Spleen (tissue), 11 donors: ENCODE measurements at regions not wholly inside any gene's neighbourhood (a gene's known extent, or its start where the extent isn't known, plus 50 kb on each side); places are given as distances from the start of the nearest gene placed in this dataset.

ENCODE experiments used
- DNase-seq: peaks from one replicate; pipeline ENCODE4 v3.0.0-alpha.2; 2020
- H3K27ac ChIP-seq, 8 donors: fragments of 200-600 bp; sonication (generic) in 7 of 8; 1 replicate in 4 of 8; 2 replicates in 4 of 8; pipeline versions ENCODE4 v1.5.0 to v1.8.0; 2016 to 2021; ENCODE audit warnings: inconsistent platforms in 4 of 8, mild to moderate bottlenecking in 4 of 8, moderate library complexity in 1 of 8
- H3K27me3 ChIP-seq, 7 donors: fragments of 200-600 bp; sonication (generic) in 6 of 7; replicated peaks in 1 of 7; 1 replicate in 4 of 7; 2 replicates in 3 of 7; pipeline versions ENCODE4 v1.5.0 to v1.8.0; 2016 to 2021; ENCODE audit warnings: inconsistent platforms in 3 of 7, mild to moderate bottlenecking in 1 of 7
- H3K36me3 ChIP-seq, 6 donors: fragments of 200-600 bp; sonication (generic) in 5 of 6; 1 replicate in 4 of 6; 2 replicates in 2 of 6; pipeline versions ENCODE4 v1.5.0 to v1.8.0; 2016 to 2021; ENCODE audit warnings: inconsistent platforms in 2 of 6
- H3K4me1 ChIP-seq, 6 donors: fragments of 200-600 bp; sonication (generic) in 5 of 6; 1 replicate in 3 of 6; 2 replicates in 3 of 6; pipeline versions ENCODE4 v1.5.0 to v1.8.0; 2016 to 2021; ENCODE audit warnings: inconsistent platforms in 3 of 6
- H3K4me3 ChIP-seq, 8 donors: fragments of 200-600 bp; sonication (generic) in 7 of 8; 1 replicate in 4 of 8; 2 replicates in 4 of 8; pipeline versions ENCODE4 v1.5.0 to v1.8.0; 2016 to 2021; ENCODE audit warnings: inconsistent platforms in 4 of 8, mild to moderate bottlenecking in 4 of 8, moderate library complexity in 2 of 8
- H3K9me3 ChIP-seq, 8 donors: fragments of 200-600 bp; sonication (generic) in 7 of 8; 1 replicate in 4 of 8; 2 replicates in 4 of 8; pipeline versions ENCODE4 v1.5.0 to v1.8.0; 2016 to 2021; ENCODE audit warnings: inconsistent platforms in 4 of 8
- POLR2A ChIP-seq, 3 donors: fragments of 450-650 bp; IDR thresholded peaks; one replicate each; pipeline ENCODE4 v1.5.1; 2017; ENCODE audit warnings: antibody characterized with exemption in 3 of 3, mild to moderate bottlenecking in 1 of 3
- POLR2AphosphoS5 ChIP-seq, 3 donors: sonication (generic); formaldehyde crosslinking; IDR thresholded peaks; one replicate each; pipeline ENCODE4 v1.5.1; 2017; ENCODE audit warnings: antibody characterized with exemption in 3 of 3
- WGBS, 5 donors: extraction: QIAGEN DNeasy Blood & Tissue Kit in 3 of 5; methylation state at CpG; one replicate each; pipeline versions ENCODE4 v1.1.5 to v1.1.7; 2013 to 2018; 5-methylcytosine and 5-hydroxymethylcytosine counted together
- intact Hi-C: fragments of 100-400 bp; cut with DNase I; formaldehyde crosslinking; loops from one replicate; pipeline ENCODE4 v1.15.0; 2023; ENCODE audit warnings: low total_unique reads
- TF ChIP-seq, protein P1 (sequence below), 11 experiments: fragments of 200-600 bp in 7 of 11; fragments of 450-650 bp in 4 of 11; sonication (generic) in 4 of 11; IDR thresholded peaks in 8 of 11; conservative IDR thresholded peaks in 3 of 11; 1 replicate in 7 of 11; 2 replicates in 4 of 11; pipeline versions ENCODE4 v1.4.0 to v1.8.0; 2016 to 2021; ENCODE audit warnings: antibody characterized with exemption in 11 of 11, inconsistent platforms in 4 of 11, mild to moderate bottlenecking in 1 of 11
- donor health status: healthy with polysubstance abuse.
- donor health status: DM: no; HTN: no; CAD: no; lungs with moderate emphysema.
- donor health status: DM: no; HTN: no; CAD: no.
- donor health status: Bipolar disorder and iron deficiency.
- donor health status: healthy.
- donor health status: DM: no; HTN: no; CAD: no.
- donor health status: DM: yes; HTN: yes; CAD: no.

DNA sequence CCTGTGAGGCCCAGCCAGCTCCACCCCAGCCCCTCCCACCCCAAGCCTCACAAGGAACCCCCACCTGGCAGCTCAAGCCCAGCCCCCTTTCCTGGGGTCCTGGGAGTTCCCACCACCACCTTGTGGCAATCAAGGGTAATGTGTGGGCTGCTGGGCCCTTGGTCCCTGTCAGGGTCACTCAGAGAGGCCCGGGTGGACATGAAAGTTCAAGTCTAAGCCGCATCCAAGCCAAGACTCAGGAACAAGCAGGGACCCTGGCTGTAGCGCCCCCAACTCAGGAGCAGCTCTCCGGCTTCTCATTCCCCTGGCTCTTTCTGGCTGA, 106.4 kb upstream of the C14orf180 start:
- H3K9me3 ChIP-seq: no peaks in the 10 kb centered on the region
- no peak for DNase-seq
- no peak for TF ChIP-seq POLR2A (IDR thresholded peaks at IDR 0.05)
- TF ChIP-seq, protein P1, sequence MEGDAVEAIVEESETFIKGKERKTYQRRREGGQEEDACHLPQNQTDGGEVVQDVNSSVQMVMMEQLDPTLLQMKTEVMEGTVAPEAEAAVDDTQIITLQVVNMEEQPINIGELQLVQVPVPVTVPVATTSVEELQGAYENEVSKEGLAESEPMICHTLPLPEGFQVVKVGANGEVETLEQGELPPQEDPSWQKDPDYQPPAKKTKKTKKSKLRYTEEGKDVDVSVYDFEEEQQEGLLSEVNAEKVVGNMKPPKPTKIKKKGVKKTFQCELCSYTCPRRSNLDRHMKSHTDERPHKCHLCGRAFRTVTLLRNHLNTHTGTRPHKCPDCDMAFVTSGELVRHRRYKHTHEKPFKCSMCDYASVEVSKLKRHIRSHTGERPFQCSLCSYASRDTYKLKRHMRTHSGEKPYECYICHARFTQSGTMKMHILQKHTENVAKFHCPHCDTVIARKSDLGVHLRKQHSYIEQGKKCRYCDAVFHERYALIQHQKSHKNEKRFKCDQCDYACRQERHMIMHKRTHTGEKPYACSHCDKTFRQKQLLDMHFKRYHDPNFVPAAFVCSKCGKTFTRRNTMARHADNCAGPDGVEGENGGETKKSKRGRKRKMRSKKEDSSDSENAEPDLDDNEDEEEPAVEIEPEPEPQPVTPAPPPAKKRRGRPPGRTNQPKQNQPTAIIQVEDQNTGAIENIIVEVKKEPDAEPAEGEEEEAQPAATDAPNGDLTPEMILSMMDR (IDR thresholded peaks at IDR 0.05 in 8 of 11, conservative IDR thresholded peaks at IDR 0.05 in 3 of 11): no peak
- no peak for TF ChIP-seq POLR2AphosphoS5 (IDR thresholded peaks at IDR 0.05)
- no peaks in the 10 kb centered on the region for H3K4me1 ChIP-seq
- no peak overlapping the region for H3K4me3 ChIP-seq
- 82 to 95% (median 83%) methylated on average over 3 to 4 of the region's 4 CpGs for WGBS, 5 donors
- no peaks in the 10 kb centered on the region for H3K36me3 ChIP-seq
- intact Hi-C loops: no loop called here
- peaks cover 0 to 37% (median 0%) of the 10 kb centered on the region in 7 donors for H3K27me3 ChIP-seq
- H3K27ac ChIP-seq: no peak overlapping the region

DNA sequence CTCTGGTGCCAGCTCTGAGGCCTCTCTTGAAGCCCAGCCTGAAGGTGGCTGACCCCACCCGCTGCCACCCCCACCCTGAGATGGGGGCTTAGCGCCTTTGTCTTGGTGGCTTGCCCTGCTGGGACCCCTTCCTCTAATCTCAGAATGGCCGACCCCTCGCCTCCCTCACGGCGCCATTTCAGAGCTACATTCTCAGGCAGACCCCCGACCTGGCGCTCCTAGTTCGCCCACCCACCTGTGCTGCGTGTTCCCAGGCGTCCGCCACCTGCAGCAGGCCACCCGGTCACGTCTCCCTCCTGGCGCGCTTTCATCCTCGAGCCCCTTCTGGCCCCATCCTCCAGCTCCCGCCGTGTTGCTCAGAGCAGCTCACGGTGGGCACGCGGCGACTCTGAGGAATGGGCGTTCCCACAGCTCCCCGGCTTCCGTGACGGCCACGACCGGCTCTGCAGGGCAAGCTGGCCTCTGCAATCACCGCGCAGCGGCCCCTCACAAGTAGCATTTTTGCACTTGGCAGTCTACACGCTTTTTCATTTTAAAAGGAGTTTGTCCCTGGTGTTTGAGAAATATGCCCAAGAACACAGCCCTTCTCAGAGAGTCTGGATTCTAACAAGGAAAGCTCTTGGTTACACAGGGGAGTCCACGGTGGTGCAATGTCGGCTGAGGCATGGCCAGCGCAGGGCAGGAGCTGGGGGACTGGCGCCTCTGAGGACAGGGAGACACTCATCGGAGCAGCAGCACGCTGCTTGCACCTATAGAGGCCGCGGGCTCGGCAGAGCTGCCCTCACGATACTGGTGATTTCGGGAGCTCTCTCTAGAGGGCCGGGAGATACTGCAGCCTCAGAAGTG, 105.7 kb upstream of the C14orf180 start:
- TF ChIP-seq POLR2AphosphoS5 (IDR thresholded peaks at IDR 0.05) (no peak), POLR2A (IDR thresholded peaks at IDR 0.05) (no peak)
- TF ChIP-seq, protein P1 (IDR thresholded peaks at IDR 0.05 in 8 of 11, conservative IDR thresholded peaks at IDR 0.05 in 3 of 11): no peak
- intact Hi-C loops: no loop called here
- H3K27me3 ChIP-seq: peaks cover 0 to 37% (median 0%) of the 10 kb centered on the region in 7 donors
- H3K4me1 ChIP-seq: no peaks in the 10 kb centered on the region
- no peaks in the 10 kb centered on the region for H3K36me3 ChIP-seq
- no peaks in the 10 kb centered on the region for H3K9me3 ChIP-seq
- no peak overlapping the region for H3K4me3 ChIP-seq
- WGBS, 5 donors: 70 to 77% (median 77%) methylated on average over 33 to 45 of the region's 45 CpGs
- DNase-seq: no peak
- H3K27ac ChIP-seq: no peak overlapping the region

DNA sequence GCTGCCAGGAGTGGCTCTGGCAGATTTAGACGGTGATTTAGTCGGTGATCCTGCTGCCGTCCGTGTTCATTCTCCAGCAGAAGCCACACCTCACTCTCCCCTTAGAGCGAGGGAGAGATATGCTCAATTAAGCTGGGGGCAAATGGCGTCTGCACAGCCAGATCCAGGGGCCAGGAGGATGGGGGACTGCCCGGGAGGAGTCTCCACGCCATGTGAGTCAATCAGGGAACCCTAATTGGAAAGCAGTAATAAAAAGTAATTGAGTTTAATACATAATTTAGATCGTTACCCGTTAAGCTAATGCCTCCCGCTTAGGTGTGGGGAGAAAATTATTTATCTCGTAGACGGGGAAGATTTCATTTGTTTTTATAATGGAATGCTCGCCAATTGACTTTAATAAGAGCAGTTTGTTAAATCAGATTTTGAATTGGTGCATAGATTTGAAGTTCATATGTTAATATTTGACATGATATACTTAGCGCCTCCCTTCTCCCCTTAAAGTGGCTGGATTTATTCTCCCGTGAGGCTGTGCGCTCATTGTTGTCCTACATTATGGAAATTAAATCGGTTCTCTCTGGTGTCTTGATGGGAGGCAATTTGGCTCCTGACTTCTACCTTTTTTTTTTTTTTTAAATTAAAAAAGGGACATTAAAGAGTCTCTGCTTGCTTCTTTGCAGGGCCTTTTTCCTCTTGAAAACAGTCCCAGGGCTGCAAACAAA, 104.9 kb upstream of the C14orf180 start:
- intact Hi-C loops: no loop called here
- no peak overlapping the region for H3K4me3 ChIP-seq
- DNase-seq: no peak
- H3K9me3 ChIP-seq: no peaks in the 10 kb centered on the region
- no peaks in the 10 kb centered on the region for H3K4me1 ChIP-seq
- H3K36me3 ChIP-seq: no peaks in the 10 kb centered on the region
- TF ChIP-seq POLR2AphosphoS5 (IDR thresholded peaks at IDR 0.05) (no peak), POLR2A (IDR thresholded peaks at IDR 0.05) (no peak)
- TF ChIP-seq, protein P1 (IDR thresholded peaks at IDR 0.05 in 8 of 11, conservative IDR thresholded peaks at IDR 0.05 in 3 of 11): no peak
- 75 to 82% (median 79%) methylated on average over 17 to 18 of the region's 18 CpGs for WGBS, 5 donors
- no peak overlapping the region for H3K27ac ChIP-seq
- peaks cover 0 to 37% (median 0%) of the 10 kb centered on the region in 7 donors for H3K27me3 ChIP-seq

DNA sequence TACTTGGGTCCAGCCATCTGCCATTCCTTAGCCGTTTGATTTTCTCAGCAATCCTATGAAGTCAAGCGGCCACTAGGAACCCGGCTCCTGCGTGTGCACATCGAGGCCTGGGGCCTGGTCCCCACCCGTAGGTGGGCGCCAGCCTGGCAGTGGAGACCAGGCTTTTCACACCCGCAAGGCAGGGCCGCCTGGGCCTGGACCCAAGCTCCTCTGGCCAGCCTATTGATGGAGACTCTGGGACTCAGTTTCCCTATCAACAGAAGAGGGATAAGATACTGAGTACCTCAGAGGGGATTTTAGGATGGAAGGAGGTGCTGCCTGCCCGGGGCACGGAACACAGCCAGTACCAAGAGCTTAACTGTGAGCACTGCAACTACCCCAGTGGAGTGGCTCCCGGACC, 104.3 kb upstream of the C14orf180 start:
- H3K27ac ChIP-seq: no peak overlapping the region
- H3K4me3 ChIP-seq: no peak overlapping the region
- WGBS, 5 donors: 82 to 89% (median 85%) methylated on average over 12 of the region's 12 CpGs
- intact Hi-C loops: no loop called here
- no peak for TF ChIP-seq POLR2A (IDR thresholded peaks at IDR 0.05)
- TF ChIP-seq POLR2AphosphoS5 (IDR thresholded peaks at IDR 0.05): no peak
- TF ChIP-seq, protein P1 (IDR thresholded peaks at IDR 0.05 in 8 of 11, conservative IDR thresholded peaks at IDR 0.05 in 3 of 11): no peak
- DNase-seq: no peak
- peaks cover 0 to 3% (median 0%) of the 10 kb centered on the region in 8 donors for H3K9me3 ChIP-seq
- no peaks in the 10 kb centered on the region for H3K4me1 ChIP-seq
- H3K36me3 ChIP-seq: no peaks in the 10 kb centered on the region
- H3K27me3 ChIP-seq: peaks cover 0 to 37% (median 0%) of the 10 kb centered on the region in 7 donors
